ENCODE measurements at regions not wholly inside any gene's neighbourhood (a gene's known extent, or its start where the extent isn't known, plus 50 kb on each side); places are given as distances from the start of the nearest gene placed in this dataset.
"Not testable (repeated sequence)": the region's sequence is repeated elsewhere in the genome, so short reads cannot be mapped to it uniquely, and the experiment has no call there.

DNA sequence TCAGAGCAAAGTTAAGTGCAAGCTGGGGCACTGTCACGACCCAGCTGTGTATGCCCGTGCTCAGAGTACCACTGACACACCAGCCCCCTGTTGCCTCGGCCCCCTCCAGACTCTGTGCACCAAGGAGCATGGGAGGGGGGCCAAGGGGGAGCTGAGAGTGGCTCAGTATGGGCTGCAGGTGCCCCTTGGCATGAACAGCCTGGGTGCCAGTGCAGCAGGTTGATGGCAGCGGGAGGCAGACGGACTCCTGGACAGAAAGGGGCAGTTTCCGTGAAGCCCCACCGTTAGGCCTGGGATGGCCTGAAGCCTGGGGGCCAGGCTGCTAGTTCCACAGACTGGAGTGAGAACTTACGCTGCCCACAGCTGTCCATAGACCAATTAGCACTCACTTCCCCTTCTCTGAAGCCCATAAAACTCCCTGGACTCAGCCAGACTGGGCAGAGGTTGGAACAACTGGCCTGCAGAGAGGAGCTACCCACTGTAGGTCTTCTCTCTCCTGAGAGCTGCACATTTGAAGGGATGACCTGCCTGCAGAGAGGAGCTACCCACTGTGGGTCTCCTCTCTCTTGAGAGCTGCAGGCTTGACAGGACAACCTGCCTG lies 182.8 kb downstream of the DEPDC1B start:
- DNase-seq, result no peak

GRCh38 chr5:60516688-60517087 lies 183.3 kb downstream of the DEPDC1B start:
- no peak for DNase-seq

GRCh38 chr5:60514152-60514551 lies 185.8 kb downstream of the DEPDC1B start:
- DNase-seq, result no peak

- DNase-seq, result no peak
These were observed 187.8 kb downstream of the DEPDC1B start for GRCh38 chr5:60512117-60512516.

- no peak for DNase-seq
These were observed 189.3 kb downstream of the DEPDC1B start for GRCh38 chr5:60510663-60511062.

DNA sequence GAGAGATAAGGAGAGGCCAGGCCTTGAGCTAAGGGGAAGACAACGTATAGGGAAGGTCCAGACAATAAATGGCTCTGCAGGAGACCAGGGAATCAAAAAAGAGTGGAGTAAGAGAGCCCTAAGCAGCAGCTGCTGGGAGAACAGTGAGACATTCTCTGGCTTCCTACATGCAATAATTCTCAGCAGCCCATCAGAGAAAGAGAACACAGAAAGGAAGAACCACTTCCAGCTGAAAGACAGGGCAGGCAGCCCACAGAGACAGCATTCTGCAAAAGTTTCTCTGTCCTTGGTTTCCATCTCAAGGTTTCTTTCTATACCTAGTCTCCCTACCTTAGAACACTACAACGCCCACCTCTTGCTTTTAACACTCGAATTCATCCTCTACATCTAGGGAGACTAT lies 189.9 kb downstream of the DEPDC1B start:
- no peak for DNase-seq

DNA sequence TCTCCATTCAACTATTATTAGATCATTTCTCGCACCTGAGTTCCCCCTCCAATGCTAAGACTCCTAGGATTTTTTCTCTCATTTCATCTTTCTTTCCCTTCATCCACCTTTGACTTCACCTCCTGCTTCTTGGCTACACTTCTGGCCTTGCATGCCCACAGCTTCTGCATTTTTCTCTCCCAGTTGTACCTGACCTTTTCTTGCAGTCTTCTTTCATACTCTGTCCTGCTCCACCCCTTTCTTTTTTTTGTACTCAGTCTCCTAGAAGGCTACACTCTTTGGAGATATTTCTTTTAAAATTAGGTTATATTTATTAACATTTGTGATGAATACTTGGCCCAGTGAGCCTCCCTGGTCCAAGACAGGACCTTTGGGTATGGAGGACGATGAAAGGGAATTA lies 190.4 kb downstream of the DEPDC1B start:
- DNase-seq, result no peak

- no peak for DNase-seq
These were observed 192.3 kb downstream of the DEPDC1B start for GRCh38 chr5:60507687-60508086.

DNA sequence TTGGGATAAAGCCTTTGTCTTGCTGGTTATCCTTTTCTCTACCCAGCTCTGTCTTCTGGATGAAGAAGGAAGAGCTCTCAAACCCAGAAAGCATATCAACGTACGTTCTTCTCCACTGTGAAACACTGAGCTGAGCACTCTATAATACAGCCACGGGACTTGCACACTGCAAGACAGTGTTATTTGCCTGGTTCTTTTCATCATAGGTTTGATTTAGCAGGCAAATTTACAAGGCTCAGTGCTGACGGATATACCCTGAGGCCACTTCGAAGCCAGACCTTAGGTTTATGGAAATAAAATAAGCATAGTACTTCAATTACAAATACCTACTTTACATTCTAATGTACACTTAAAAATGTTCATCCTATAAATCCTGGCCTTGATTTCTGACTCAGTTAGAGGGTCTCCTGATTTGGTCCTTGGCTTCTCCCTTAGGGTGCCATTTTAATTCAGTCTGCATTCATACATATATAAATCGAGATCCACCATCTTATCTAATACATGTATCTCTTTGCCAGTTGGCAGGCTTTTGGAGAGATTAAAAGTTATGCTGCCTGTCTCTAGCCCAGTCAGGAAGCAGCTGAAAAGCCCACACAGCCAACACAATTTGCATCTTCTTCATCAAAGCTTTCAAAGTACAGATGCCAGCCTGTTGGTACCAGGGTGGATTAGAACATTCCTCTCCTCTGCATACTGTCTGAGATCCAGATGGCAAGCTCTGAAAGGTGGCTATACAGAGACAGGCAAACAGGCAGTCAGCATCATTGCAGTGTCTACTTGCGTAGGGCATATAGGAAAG lies 194.4 kb downstream of the DEPDC1B start:
- DNase-seq, result no peak

DNA sequence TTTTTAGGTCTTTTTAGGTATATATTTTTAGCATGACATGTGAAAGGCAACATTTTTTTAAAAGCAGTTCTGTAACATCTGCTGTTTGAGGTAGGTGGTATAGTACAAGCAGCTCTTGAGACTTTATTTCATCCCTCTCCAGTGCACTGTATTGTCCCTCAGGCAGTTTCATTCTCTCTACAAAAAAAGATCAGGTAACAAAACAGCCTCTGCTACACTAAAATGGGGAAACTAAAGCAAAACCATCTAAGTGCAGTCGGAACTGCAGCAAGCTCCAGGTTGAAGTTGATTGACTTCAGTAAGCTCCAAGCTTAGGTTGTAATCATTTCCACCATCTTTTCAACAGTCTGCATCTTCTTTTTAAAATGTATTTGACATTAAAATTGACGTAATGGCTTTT lies 195.6 kb downstream of the DEPDC1B start:
- no peak for DNase-seq

DNA sequence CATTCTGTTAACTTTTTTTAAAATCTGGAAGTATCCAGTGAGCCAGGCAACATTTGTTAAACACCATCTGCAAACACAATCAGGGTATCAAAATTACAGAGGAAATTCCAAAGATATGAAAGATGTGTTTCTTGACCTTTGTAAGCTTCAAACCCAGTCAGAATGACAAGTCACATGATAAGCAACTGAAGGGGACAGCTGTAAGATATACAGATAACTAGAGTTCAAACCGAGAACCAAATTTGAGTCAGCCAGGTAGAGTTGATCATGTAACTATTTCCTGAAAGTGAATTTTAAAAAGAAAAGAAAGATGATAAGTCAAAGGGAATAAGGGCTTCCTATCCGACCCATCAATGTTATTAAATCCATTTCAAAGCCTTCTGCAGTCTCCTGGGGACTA lies 196.2 kb downstream of the DEPDC1B start:
- DNase-seq, result no peak

DNA sequence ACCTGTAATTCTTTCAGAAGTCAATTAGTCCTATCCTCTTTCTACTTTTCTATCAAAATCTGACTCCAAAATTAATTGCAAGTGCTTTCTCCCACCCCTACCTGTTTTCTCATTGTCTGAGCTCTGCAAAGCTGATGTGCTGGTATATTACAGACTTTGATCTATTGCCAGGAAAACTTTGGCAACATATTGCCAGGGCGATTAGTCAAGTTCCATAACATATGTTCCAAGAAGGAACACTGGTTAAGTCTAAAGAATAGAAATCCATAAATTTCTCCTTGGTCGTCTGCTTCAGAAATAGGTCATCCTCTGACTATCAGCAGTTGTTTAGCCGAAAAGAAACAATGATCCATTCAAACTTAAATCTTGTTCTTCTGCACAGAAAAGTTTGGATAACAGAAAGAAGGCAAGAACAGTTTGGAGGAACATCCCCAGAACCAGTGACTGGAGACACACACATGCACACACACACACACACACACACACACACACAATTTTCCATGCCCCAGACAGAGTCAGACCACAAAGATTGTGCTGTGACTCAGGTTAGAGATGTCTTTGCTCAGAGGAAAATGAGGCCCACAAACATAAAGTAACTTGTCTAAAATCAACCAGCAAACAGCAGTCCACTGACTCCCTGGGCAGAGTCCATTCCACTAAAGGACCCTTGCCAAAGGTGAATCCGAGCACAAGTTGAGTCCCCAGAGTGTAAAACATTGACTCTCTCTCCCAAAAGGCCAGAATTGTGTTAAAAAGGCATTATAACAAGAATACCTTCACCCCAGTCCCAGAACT lies 202.1 kb downstream of the DEPDC1B start:
- no peak for DNase-seq

- no peak for DNase-seq
These were observed 204.1 kb downstream of the DEPDC1B start for GRCh38 chr5:60495644-60496520.

DNA sequence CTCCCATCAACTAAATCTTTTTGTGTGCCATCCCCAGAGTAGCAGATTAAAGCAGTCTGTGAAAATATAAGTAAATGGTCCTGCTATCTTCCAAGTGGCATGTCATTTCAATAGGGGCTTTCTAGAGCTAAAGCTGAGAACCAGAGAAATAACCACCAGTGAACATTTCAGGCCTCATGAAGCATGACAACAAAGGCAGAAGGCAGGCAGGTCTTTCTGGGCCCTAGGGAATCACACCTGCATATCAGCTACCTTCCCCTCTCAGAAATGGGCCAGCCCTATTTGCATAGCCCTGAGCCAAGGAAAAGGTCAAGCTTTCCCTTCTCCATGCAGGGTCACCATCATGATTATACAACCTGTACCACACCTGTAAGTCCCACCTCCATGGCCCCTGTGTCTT lies 205.3 kb downstream of the DEPDC1B start:
- DNase-seq, result no peak

DNA sequence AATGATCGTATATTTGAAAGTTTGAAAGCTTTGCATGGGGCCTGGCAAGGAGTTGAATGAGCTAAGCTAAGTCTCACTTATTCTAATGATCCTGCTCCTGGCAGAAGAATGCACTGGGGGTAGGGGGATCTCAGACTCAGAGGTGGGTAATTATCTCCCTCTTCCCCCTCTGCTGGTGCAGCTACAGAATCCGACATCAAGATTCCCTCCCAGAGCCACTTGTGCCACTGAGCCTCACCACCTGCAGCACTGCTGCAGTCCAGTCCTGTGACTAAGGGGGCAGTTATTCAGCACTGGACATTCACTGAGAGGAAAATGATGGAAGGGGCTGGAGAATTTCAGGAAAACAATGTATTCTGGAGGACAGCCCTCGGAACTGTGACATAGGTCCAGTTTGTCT lies 205.8 kb downstream of the DEPDC1B start:
- DNase-seq, result no peak

- DNase-seq, result no peak
These were observed 206.6 kb downstream of the DEPDC1B start for GRCh38 chr5:60493372-60493771.

DNA sequence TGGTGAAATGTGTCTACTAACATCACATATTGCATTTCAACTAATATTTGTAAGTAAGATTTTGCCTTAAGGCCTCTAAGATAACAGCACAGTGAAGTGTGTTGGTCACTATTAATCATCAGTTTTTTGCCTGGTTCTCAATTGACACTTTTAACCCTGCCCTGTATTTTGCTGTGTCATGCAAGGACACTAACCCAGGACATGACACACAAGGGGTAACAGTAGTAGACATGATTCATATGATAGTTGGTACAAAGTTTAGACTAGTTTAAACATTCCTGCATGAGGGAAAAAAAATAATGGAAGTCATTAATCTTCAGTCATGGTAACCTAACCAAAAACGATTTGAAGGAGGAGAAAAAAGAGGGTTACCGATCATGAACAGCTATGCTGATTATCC lies 207.0 kb downstream of the DEPDC1B start:
- DNase-seq, result no peak

DNA sequence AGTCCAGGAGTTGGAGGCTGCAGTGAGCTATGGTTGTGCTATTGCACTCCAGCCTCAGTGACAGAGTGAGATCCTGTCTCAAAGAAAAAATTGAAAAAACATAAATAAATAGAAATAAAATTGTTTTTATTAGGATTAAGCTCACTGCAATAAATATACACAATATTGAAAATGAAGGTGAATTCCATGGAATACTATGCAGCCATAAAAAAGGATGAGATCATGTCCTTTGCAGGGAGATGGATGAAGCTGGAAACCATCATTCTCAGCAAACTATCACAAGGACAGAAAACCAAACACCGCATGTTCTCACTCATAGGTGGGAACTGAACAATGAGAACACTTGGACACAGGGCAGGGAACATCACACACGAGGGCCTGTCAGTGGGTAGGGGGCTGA lies 207.6 kb downstream of the DEPDC1B start:
- DNase-seq, result not testable (repeated sequence)

GRCh38 chr5:60490597-60491166 lies 209.3 kb downstream of the DEPDC1B start:
- no peak for DNase-seq

GRCh38 chr5:60489856-60490255 lies 210.1 kb downstream of the DEPDC1B start:
- DNase-seq, result no peak

- no peak for DNase-seq
These were observed 210.6 kb downstream of the DEPDC1B start for GRCh38 chr5:60489377-60489776.

DNA sequence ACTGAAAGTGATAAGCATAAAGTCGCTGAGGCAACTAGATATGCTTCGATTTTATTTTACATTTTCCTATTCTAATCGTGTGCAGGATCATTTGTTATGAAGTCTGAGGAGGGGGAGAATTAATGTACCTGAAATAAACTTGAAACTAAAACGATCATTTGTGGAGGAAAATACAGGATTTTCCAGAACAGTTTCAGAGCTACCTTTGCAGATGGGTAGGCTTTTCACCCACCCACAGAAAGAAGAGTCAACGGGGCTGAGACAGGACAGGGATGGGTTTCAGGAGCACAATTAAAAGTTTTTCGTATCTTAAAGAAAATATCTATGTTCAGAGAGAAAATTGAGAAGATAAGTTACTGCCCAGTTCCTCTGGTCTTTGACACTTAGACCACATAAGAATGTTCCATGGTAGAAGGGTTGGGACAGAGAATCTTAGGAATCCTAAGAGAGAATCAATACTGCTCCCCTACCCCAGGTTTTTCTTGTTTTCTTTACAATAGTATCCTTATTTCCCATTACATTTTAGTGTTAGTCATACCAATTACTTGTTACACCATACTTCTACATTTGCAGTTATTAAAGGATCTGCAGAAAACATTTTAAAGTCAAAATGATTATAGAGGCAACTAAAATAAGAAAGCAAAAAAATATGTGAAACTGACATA lies 211.4 kb downstream of the DEPDC1B start:
- no peak for DNase-seq
